C4-2B (cell line): ENCODE measurements at regions not wholly inside any gene's neighbourhood (a gene's known extent, or its start where the extent isn't known, plus 50 kb on each side); places are given as distances from the start of the nearest gene placed in this dataset.
"Not testable (repeated sequence)": the region's sequence is repeated elsewhere in the genome, so short reads cannot be mapped to it uniquely, and the experiment has no call there.

ENCODE experiments used
- H3K27ac ChIP-seq: fragments of 450-650 bp; 2 replicates; pipeline ENCODE4 v1.5.1; 2017
- CTCF ChIP-seq: fragments of 450-650 bp; conservative IDR thresholded peaks from 2 replicates; pipeline ENCODE4 v1.5.1; 2017; ENCODE audit warnings: mild to moderate bottlenecking
- ZFX ChIP-seq: fragments of 450-650 bp; IDR thresholded peaks from 2 replicates; pipeline ENCODE4 v1.6.1; 2017

- no peak overlapping the region for H3K27ac ChIP-seq
- TF ChIP-seq CTCF (no peak), ZFX (no peak)
These were observed 175.9 kb downstream of the OTOL1 start for GRCh38 chr3:161672478-161672877.

- no peak overlapping the region for H3K27ac ChIP-seq
- TF ChIP-seq ZFX (no peak), CTCF (no peak)
These were observed 177.3 kb downstream of the OTOL1 start for GRCh38 chr3:161673866-161674265.

GRCh38 chr3:161674402-161674801 lies 177.8 kb downstream of the OTOL1 start:
- TF ChIP-seq ZFX (no peak), CTCF (no peak)
- H3K27ac ChIP-seq: no peak overlapping the region

- H3K27ac ChIP-seq: not testable (repeated sequence)
These were observed 185.2 kb downstream of the OTOL1 start for GRCh38 chr3:161681831-161682230.

- TF ChIP-seq ZFX (no peak), CTCF (no peak)
- no peak overlapping the region for H3K27ac ChIP-seq
These were observed 186.1 kb downstream of the OTOL1 start for GRCh38 chr3:161682715-161683114.

- H3K27ac ChIP-seq: no peak overlapping the region
- TF ChIP-seq ZFX: no peak
- TF ChIP-seq CTCF: no peak
These were observed 193.1 kb downstream of the OTOL1 start for GRCh38 chr3:161689584-161690298.

- H3K27ac ChIP-seq: no peak overlapping the region
- TF ChIP-seq CTCF (no peak), ZFX (no peak)
These were observed 193.7 kb downstream of the OTOL1 start for GRCh38 chr3:161690299-161690620.

- TF ChIP-seq ZFX (no peak), CTCF (no peak)
- no peak overlapping the region for H3K27ac ChIP-seq
These were observed 195.1 kb downstream of the OTOL1 start for GRCh38 chr3:161691677-161692076.
